H1 (cell line): ENCODE measurements at regions not wholly inside any gene's neighbourhood (a gene's known extent, or its start where the extent isn't known, plus 50 kb on each side); places are given as distances from the start of the nearest gene placed in this dataset.

Experiments used
- HDAC2 ChIP-seq, 2 experiments: fragments of 300-600 bp in 1 of 2; sonication (generic) in 1 of 2; IDR thresholded peaks; 2 replicates each; pipeline ENCODE4 v1.6.1; 2011 to 2012; ENCODE audit warnings: low read depth in 2 of 2, low read length in 2 of 2, mild to moderate bottlenecking in 2 of 2, moderate library complexity in 2 of 2, borderline replicate concordance in 1 of 2, inconsistent platforms in 1 of 2
- TF ChIP-seq, protein P1 (sequence below): IDR thresholded peaks from 2 replicates; pipeline ENCODE4 v1.6.1; 2012; ENCODE audit warnings: inconsistent platforms

DNA sequence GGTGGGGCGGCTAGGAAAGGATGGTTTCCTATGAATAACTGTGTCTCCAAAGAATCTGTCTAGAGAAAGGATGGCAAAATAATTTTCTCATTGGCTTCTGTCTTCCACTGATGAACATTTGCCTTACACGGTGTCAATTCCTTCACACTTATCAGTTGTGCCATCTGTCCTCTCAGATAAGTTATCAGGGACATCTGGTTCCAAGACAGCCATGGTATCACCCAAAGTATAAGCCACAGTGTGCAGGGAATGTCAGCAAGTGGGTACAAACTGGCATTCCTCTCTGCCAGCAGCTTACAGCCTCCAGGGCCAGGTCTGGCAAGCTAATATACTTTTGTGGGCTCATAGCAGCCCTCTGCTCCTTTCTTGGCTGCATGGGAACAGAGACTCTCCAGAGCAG, 1092.0 kb downstream of the EFNA5 start (continued):
- TF ChIP-seq, protein P1, sequence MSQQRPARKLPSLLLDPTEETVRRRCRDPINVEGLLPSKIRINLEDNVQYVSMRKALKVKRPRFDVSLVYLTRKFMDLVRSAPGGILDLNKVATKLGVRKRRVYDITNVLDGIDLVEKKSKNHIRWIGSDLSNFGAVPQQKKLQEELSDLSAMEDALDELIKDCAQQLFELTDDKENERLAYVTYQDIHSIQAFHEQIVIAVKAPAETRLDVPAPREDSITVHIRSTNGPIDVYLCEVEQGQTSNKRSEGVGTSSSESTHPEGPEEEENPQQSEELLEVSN, result no peak
- no peak for TF ChIP-seq HDAC2 (IDR thresholded peaks at IDR 0.05; ENCODE audit: borderline replicate concordance in 1 of 2, low read depth in 2 of 2, low read length in 2 of 2)
